ENCODE measurements at regions not wholly inside any gene's neighbourhood (a gene's known extent, or its start where the extent isn't known, plus 50 kb on each side); places are given as distances from the start of the nearest gene placed in this dataset.

DNA sequence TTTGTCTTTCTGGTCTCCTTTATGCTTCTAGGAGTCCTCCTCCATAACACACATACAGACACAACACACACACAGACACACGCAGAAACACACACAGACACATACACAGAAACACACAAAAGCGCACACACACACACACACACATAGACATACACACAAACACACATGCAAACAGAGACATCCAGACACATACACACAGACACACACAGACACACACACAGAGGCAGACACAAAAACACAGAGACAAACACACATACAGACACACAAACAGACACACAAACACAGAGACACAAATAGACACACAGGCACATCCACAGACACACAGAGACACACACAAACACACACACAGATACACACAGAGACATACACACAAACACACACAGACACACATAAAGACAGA is 220.2 kb downstream of the IRX2 start:
- TF ChIP-seq POLR2A (IDR thresholded peaks at IDR 0.05; ENCODE audit: low read length) (no peak), GATA1 (IDR thresholded peaks at IDR 0.05; ENCODE audit: low read depth, low read length) (no peak)
